IMR-90 (cell line): ENCODE measurements at regions not wholly inside any gene's neighbourhood (a gene's known extent, or its start where the extent isn't known, plus 50 kb on each side); places are given as distances from the start of the nearest gene placed in this dataset.
A peak's percentile ranks its signal among the peaks of the same experiment; 100 is the strongest.

Experiments used
- ATAC-seq: fragments of 200-7000 bp; cut with Tn5 transposase; 2 replicates; pipeline ENCODE4 v1.9.1; 2020; ENCODE audit warnings: low read depth, mild to moderate bottlenecking, moderate library complexity
- BruUV-seq: library from RNA; stranded (reverse); fragments of 400-500 nt; replicated peaks from 2 replicates; lab custom pipeline; 2021; lab: Mats Ljungman, UMichigan
- CTCF ChIA-PET: fragments of 300-600 bp; formaldehyde crosslinking; extraction: SDS; loops from one replicate; lab custom pipeline; 2021; ENCODE audit warnings: antibody characterized with exemption; lab: Yijun Ruan, JAX
- POLR2A ChIA-PET: fragments of 300-600 bp; sonication (Branson Sonifier 250); formaldehyde crosslinking; loops from one replicate; lab custom pipeline; 2022; ENCODE audit warnings: antibody characterized with exemption; ENCODE audit not compliant: unreplicated experiment; lab: Charles Lee
- DNase-seq: peaks from one replicate; pipeline ENCODE4 v3.0.0; 2013
- H2AFZ ChIP-seq: replicated peaks from 2 replicates; pipeline ENCODE3; 2013; ENCODE audit warnings: low read length, mild to moderate bottlenecking; ENCODE audit not compliant: poor library complexity
- H2AK5ac ChIP-seq: 2 replicates; pipeline ENCODE4 v1.6.1; 2013; ENCODE audit warnings: low read depth, low read length, inconsistent platforms
- H2AK9ac ChIP-seq: replicated peaks from 2 replicates; pipeline ENCODE3; 2013; ENCODE audit warnings: mild to moderate bottlenecking, low read depth, low read length, moderate library complexity; ENCODE audit not compliant: poor library complexity
- H2BK120ac ChIP-seq: 2 replicates; pipeline ENCODE4 v1.6.1; 2013; ENCODE audit warnings: low read depth, low read length, inconsistent platforms
- H2BK15ac ChIP-seq: 3 replicates; pipeline ENCODE4 v1.6.1; 2013; ENCODE audit warnings: low read depth, low read length, inconsistent platforms
- H2BK20ac ChIP-seq: 2 replicates; pipeline ENCODE4 v1.6.1; 2013; ENCODE audit warnings: low read depth, mild to moderate bottlenecking, inconsistent platforms, low read length, moderate library complexity
- H2BK5ac ChIP-seq: 2 replicates; pipeline ENCODE4 v1.6.1; 2013; ENCODE audit warnings: mild to moderate bottlenecking, low read depth, low read length, inconsistent platforms; ENCODE audit not compliant: poor library complexity, severe bottlenecking
- H3K14ac ChIP-seq: replicated peaks from 2 replicates; pipeline ENCODE4 v1.6.1; 2013; ENCODE audit warnings: low read depth, low read length, inconsistent platforms
- H3K18ac ChIP-seq: 2 replicates; pipeline ENCODE4 v1.6.1; 2013; ENCODE audit warnings: low read depth, low read length, control low read depth
- H3K23ac ChIP-seq: 2 replicates; pipeline ENCODE4 v1.6.1; 2013; ENCODE audit warnings: low read depth, low read length, inconsistent platforms
- H3K27ac ChIP-seq: 2 replicates; pipeline ENCODE4 v1.5.1; 2013; ENCODE audit warnings: mild to moderate bottlenecking, control low read depth, low read length; ENCODE audit not compliant: insufficient read depth
- H3K27me3 ChIP-seq: 2 replicates; pipeline ENCODE4 v1.6.1; 2013; ENCODE audit warnings: low read length; ENCODE audit not compliant: control insufficient read depth, insufficient read depth
- H3K36me3 ChIP-seq: 2 replicates; pipeline ENCODE4 v1.6.1; 2013; ENCODE audit warnings: low read length, mixed read lengths; ENCODE audit not compliant: control insufficient read depth, insufficient read depth
- H3K4ac ChIP-seq: 2 replicates; pipeline ENCODE4 v1.6.1; 2013; ENCODE audit warnings: low read depth, low read length, inconsistent platforms
- H3K4me1 ChIP-seq: 2 replicates; pipeline ENCODE4 v1.6.1; 2013; ENCODE audit warnings: low read length, mixed read lengths; ENCODE audit not compliant: control insufficient read depth, insufficient read depth
- H3K4me2 ChIP-seq: 2 replicates; pipeline ENCODE4 v1.6.1; 2013; ENCODE audit warnings: low read depth, mild to moderate bottlenecking, control low read depth, low read length, moderate library complexity
- H3K4me3 ChIP-seq: 2 replicates; pipeline ENCODE4 v1.5.1; 2013; ENCODE audit warnings: low read depth, mild to moderate bottlenecking, control low read depth, low read length, moderate library complexity; ENCODE audit not compliant: insufficient read depth
- H3K56ac ChIP-seq: 2 replicates; pipeline ENCODE4 v1.6.1; 2013; ENCODE audit warnings: low read length, inconsistent platforms; ENCODE audit not compliant: insufficient read depth; ENCODE audit errors: extremely low read depth
- H3K79me1 ChIP-seq, 2 experiments: 2 replicates each; pipeline ENCODE4 v1.6.1; 2013; ENCODE audit warnings: low read length in 2 of 2, inconsistent platforms in 1 of 2, low read depth in 1 of 2
- H3K9ac ChIP-seq: 2 replicates; pipeline ENCODE4 v1.6.1; 2013; ENCODE audit warnings: low read depth, low read length, control low read depth
- H3K9me1 ChIP-seq: 2 replicates; pipeline ENCODE4 v1.6.1; 2013; ENCODE audit warnings: low read length, inconsistent platforms; ENCODE audit not compliant: insufficient read depth
- H3K9me3 ChIP-seq: 2 replicates; pipeline ENCODE4 v1.6.1; 2013; ENCODE audit warnings: low read length; ENCODE audit not compliant: control insufficient read depth, insufficient read depth
- H4K20me1 ChIP-seq: 2 replicates; pipeline ENCODE4 v1.6.1; 2013; ENCODE audit warnings: low read length, inconsistent platforms; ENCODE audit not compliant: insufficient read depth
- H4K5ac ChIP-seq: 2 replicates; pipeline ENCODE4 v1.6.1; 2013; ENCODE audit warnings: mild to moderate bottlenecking, low read depth, low read length, control low read depth
- H4K8ac ChIP-seq, 2 experiments: 2 replicates each; pipeline ENCODE4 v1.6.1; 2013; ENCODE audit warnings: low read depth in 2 of 2, low read length in 2 of 2, control low read depth in 1 of 2, inconsistent platforms in 1 of 2
- H4K91ac ChIP-seq: 2 replicates; pipeline ENCODE4 v1.6.1; 2013; ENCODE audit warnings: low read depth, low read length, inconsistent platforms; ENCODE audit not compliant: insufficient read depth
- MAZ ChIP-seq: IDR thresholded peaks from 2 replicates; pipeline ENCODE4 v1.6.1; 2012; ENCODE audit warnings: low read depth, mild to moderate bottlenecking, low read length, improper control_type of control experiment, moderate library complexity, borderline replicate concordance
- WGBS, 2 experiments: methylation state at CpG; one replicate each; pipeline versions ENCODE4 v1.1.5 to v1.1.7; 2013; ENCODE audit warnings: missing lambda C conversion rate in 2 of 2; ENCODE audit not compliant: insufficient read length in 1 of 2; ENCODE audit errors: extremely low coverage in 2 of 2; 5-methylcytosine and 5-hydroxymethylcytosine counted together
- dilution Hi-C: fragments of 300-500 bp; cut with HindIII; formaldehyde crosslinking; loops from one replicate; pipeline ENCODE4 v1.14.3; 2018; ENCODE audit warnings: low sequenced_read_pairs; ENCODE audit not compliant: unreplicated experiment
- in situ Hi-C: fragments of 300-500 bp; cut with MboI; formaldehyde crosslinking; loops from 3 replicates; pipeline ENCODE4 v1.14.3; 2019; ENCODE audit warnings: low sequenced_read_pairs, inconsistent platforms, mixed read lengths
- intact Hi-C: fragments of 100-400 bp; cut with micrococcal nuclease; formaldehyde crosslinking; loops from 2 replicates; pipeline ENCODE4 v1.10.0; 2022

DNA sequence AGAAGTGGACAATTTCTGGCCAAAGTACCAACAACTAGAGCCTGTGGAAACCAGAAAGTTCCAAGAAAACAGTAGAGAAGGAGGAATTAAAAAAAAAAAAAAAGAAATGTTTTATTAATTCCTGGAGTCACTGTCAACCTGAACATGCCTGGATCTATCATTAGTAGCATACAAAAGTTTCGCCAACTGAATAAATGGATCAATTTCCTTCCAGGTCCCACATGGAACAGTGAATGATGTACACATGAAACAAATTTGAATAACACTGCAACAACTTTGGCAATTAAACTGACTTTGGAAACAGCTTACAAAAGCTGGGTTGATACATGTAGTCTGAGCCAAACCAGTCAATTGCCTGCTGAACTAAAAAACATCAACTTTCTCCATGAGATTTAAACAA lies 90.0 kb upstream of the HMGCLL1 start:
- Histone ChIP-seq H2BK20ac (peak overlapping the region; percentile 41), H2AFZ (peak overlapping the region; percentile 18), H4K20me1 (no peaks in the 10 kb centered on the region), H3K4me2 (no peak overlapping the region), H2BK5ac (no peak overlapping the region), H3K23ac (no peak overlapping the region), H3K14ac (peak overlapping the region; percentile 49; the same call in 1 of the 2 replicates), H3K4me3 (no peak overlapping the region), H3K27me3 (no peaks in the 10 kb centered on the region), H3K79me1 (no peaks in the 10 kb centered on the region), H3K4ac (peak overlapping the region; percentile 59; the same call in 1 of the 2 replicates), H2AK9ac (no peak overlapping the region), H3K9me1 (no peaks in the 10 kb centered on the region), H4K5ac (peak overlapping the region; percentile 65; the same call in 1 of the 2 replicates), H4K91ac (no peak overlapping the region), H3K9ac (no peak overlapping the region), H3K27ac (peak overlapping the region; percentile 54; the same call in 1 of the 2 replicates), H2BK15ac (peak overlapping the region; percentile 35; the same call in 1 of the 3 replicates), H3K36me3 (no peaks in the 10 kb centered on the region), H4K8ac (peak overlapping the region; percentile 24 to 75; a peak in 3 of 4 replicates), H3K56ac (no peak overlapping the region), H2BK120ac (peak overlapping the region; percentile 77), H3K4me1 (peaks cover 4% of the 10 kb centered on the region; the same call in 1 of the 2 replicates), H3K18ac (peak overlapping the region; percentile 76; the same call in 1 of the 2 replicates), H3K9me3 (0 out of 2 replicates have a peak, but pooled peaks cover 1% of the 10 kb centered on the region), H2AK5ac (no peak overlapping the region)
- ATAC-seq: no peak
- BruUV-seq: no TSS peak
- in situ Hi-C loops (no loop called here), dilution Hi-C loops (no loop called here), intact Hi-C loops (no loop called here)
- no peak for TF ChIP-seq MAZ
- WGBS, 2 experiments: 100% methylated on average over 1 of the region's 1 CpG; no CpG with 5 or more reads in 1 of the 2 experiments
- no peak for DNase-seq
- CTCF ChIA-PET: interaction anchor here (0.7 kb wide), 1 partner anchor 1269 kb away, joined by 3 read pairs; no protein-coding TSS in a partner anchor
- POLR2A ChIA-PET: no interaction called here
